ENCODE measurements at regions not wholly inside any gene's neighbourhood (a gene's known extent, or its start where the extent isn't known, plus 50 kb on each side); places are given as distances from the start of the nearest gene placed in this dataset.
"Not testable (repeated sequence)": the region's sequence is repeated elsewhere in the genome, so short reads cannot be mapped to it uniquely, and the experiment has no call there.

GRCh38 chr6:65998544-65998943, 291.5 kb upstream of the EYS start:
- DNase-seq = no peak

- DNase-seq = no peak
These were observed 290.5 kb upstream of the EYS start for GRCh38 chr6:65997539-65997938.

GRCh38 chr6:65996096-65996495, 289.1 kb upstream of the EYS start:
- no peak for DNase-seq

GRCh38 chr6:65989676-65990075, 282.6 kb upstream of the EYS start:
- no peak for DNase-seq

- DNase-seq = no peak
These were observed 281.0 kb upstream of the EYS start for GRCh38 chr6:65988006-65988405.

- no peak for DNase-seq
These were observed 277.1 kb upstream of the EYS start for GRCh38 chr6:65984089-65984488.

GRCh38 chr6:65979120-65979519, 272.1 kb upstream of the EYS start:
- no peak for DNase-seq

GRCh38 chr6:65971252-65971651, 264.2 kb upstream of the EYS start:
- DNase-seq = not testable (repeated sequence)

GRCh38 chr6:65964261-65964660, 257.2 kb upstream of the EYS start:
- DNase-seq = no peak

- DNase-seq = no peak
These were observed 248.0 kb upstream of the EYS start for GRCh38 chr6:65955034-65955433.

- no peak for DNase-seq
These were observed 241.0 kb upstream of the EYS start for GRCh38 chr6:65948062-65948461.

- DNase-seq = no peak
These were observed 236.5 kb upstream of the EYS start for GRCh38 chr6:65943548-65943947.

- no peak for DNase-seq
These were observed 236.0 kb upstream of the EYS start for GRCh38 chr6:65943051-65943450.

- DNase-seq = no peak
These were observed 231.0 kb upstream of the EYS start for GRCh38 chr6:65938000-65938399.

- no peak for DNase-seq
These were observed 228.4 kb upstream of the EYS start for GRCh38 chr6:65935412-65935811.

GRCh38 chr6:65933390-65933789, 226.4 kb upstream of the EYS start:
- no peak for DNase-seq

- DNase-seq = no peak
These were observed 220.1 kb upstream of the EYS start for GRCh38 chr6:65927141-65927540.

- no peak for DNase-seq
These were observed 217.4 kb upstream of the EYS start for GRCh38 chr6:65924411-65924810.

GRCh38 chr6:65922049-65922448, 215.0 kb upstream of the EYS start:
- DNase-seq = no peak

- no peak for DNase-seq
These were observed 201.0 kb upstream of the EYS start for GRCh38 chr6:65908065-65908464.

- no peak for DNase-seq
These were observed 197.0 kb upstream of the EYS start for GRCh38 chr6:65903992-65904391.

- no peak for DNase-seq
These were observed 193.9 kb upstream of the EYS start for GRCh38 chr6:65900928-65901327.

GRCh38 chr6:65896140-65896539, 189.1 kb upstream of the EYS start:
- DNase-seq = no peak

- no peak for DNase-seq
These were observed 169.6 kb upstream of the EYS start for GRCh38 chr6:65876668-65877067.

- DNase-seq = no peak
These were observed 145.4 kb upstream of the EYS start for GRCh38 chr6:65852369-65852852.

GRCh38 chr6:65830151-65830550, 123.1 kb upstream of the EYS start:
- DNase-seq = no peak

Data from GF-D8 (cell line).